SK-N-DZ (cell line): ENCODE measurements at regions not wholly inside any gene's neighbourhood (a gene's known extent, or its start where the extent isn't known, plus 50 kb on each side); places are given as distances from the start of the nearest gene placed in this dataset.
A peak's percentile ranks its signal among the peaks of the same experiment; 100 is the strongest.

Experiments
- DNase-seq: peaks from one replicate; pipeline ENCODE4 v3.0.0-alpha.2; 2015; ENCODE audit warnings: low spot score

DNA sequence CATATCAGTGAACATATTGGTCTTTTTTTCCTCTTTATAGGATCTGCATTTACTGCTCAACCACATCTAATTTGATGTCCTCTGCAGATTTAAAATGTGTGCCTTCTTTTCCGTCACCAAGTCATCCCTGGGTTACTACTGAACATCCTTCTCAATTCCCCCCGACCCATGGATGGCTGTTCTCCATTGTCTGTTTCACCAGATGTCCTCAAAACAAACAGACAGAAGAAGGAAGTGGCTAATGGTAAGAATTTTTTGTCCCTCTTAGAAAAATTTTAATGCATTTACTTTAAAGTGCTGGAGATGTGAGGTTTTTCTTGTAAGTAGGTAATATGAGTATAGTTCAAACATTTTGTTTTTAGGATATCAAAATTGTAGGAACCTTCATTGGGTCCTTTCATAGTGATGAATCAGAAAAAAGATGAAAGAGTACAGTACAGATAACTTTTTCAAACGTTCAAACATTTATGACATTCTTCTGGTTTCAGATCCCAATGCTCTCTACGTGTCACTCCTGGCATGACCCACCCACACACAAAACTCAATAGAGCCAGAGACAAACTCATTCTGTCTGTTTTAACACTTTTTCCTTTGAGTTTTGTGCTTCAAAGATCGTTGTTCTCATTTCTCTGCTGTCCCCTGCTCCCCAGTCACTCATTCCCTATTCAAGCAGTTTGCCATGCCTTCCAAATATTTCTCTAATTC is 276.4 kb downstream of the PRL start:
- no peak for DNase-seq

GRCh38 chr6:22021966-22022365 is 274.9 kb downstream of the PRL start:
- no peak for DNase-seq

DNA sequence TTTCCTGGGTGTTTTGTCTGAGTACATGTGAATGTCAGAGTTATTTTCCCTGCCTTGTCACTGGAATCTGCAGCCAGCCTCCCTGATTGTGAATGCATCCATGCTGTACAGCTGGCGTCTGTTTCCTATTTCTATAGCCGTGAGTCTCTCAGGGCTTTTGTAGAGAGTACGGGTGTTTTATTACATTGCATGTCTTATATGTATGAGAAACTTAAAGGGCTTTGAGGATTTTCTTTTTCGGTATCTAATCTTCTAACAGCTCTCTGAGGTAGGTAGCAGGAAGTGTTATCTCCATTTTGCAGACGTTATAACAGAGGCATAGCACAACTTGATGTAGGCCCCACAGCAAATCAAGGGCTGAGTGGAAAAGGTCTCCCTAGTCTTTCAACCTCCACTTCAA is 272.9 kb downstream of the PRL start:
- no peak for DNase-seq

DNA sequence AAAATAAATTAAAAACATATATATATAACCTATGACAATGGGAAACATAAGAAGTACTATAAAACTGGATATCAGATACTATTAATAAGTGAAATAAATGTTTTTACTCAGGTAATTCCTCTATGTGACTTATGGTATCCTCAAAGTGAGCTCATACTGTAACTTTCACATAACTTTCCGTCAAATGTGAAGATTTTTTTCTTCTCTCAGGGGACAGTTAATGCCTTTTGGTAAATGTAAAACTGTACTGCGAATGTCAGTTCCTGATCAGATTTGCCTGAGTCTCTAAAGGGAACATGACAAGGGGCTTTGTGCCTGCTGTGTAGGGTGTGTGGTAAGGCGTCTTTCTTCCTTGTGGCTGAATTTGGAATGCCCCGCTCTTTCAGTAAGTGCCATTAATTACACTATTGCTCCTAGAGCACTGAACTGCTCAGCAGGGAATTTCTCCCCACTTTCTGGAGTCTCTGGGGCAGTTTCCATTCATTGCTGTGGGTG is 271.8 kb downstream of the PRL start:
- no peak for DNase-seq

GRCh38 chr6:22025468-22026163 is 271.2 kb downstream of the PRL start:
- DNase-seq, result peak; percentile 71

DNA sequence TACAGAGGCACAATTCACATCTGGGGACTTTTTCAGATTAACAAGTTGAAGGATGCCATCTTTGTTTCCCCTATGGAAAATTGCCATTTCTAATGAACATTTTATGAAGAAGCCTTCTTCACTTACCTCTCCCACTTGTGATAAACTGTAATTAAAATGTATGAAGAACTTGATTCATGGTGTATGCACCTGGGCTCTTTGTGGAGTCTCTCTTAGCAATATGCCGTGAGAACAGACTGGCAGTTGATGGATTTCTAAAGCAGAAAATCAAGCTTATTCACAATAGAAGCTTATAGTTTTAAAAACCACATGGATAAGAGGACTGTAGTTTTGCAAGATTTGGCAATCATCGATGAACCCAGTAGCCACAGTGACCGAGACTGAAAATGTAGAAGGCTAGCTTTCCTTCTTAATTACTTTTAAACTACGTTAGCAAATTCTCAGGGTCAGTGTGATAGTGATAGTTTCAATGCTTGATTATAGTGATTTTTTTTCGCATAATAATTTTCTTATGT is 270.6 kb downstream of the PRL start:
- DNase-seq, result no peak

DNA sequence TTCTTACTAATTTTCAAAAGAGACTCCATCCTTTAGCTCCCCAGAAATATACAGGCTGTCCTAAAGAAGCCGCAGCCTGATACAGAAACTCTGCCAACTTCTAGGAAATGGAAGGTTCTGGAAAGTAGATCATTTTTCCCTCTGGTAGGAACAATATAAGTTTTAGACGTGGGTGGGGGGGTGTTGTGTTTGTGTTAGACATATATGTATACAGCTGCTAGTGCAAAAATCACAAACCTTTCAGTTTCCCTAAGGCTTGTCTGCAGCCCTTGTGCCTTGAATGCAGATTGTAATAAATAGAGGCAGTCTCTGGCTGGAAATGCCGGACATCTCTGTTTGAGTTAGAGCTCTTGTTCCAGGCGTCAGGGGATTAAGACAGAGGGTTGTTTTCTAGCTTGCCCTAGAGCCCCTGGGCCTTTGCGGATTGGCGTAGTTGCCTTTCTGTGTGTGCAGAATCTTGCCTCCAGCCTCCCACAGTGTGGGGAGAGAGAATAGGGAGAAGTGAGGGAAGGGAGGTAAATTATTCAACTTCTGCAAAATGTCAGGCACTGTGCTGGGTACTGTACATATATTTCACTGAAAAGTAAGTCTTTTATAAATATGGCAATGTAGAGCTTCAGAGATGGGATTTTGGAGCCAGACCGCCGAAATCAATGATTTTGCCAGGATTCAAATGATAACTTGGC is 269.7 kb downstream of the PRL start:
- no peak for DNase-seq

- no peak for DNase-seq
Observed at GRCh38 chr6:22028403-22029090, 268.3 kb downstream of the PRL start.

DNA sequence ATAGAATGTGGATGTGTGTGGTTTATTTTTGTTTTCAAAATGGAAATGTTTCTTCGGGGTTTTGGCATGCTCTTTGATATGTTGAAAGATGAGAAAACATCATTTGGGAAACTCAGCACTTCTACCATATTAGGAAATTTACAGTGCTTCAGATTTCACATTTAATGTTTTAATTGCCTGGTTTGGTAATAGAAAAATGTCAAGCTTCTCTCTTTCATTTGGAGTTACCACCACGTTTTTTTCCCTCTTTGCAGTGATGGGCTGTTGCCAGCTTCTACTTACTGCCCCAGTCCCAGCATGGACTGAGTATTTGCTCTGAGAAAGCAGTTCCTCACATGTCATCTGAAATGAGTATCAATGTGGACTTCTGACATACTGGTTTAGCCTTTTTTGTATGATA is 267.7 kb downstream of the PRL start:
- DNase-seq, result no peak

DNA sequence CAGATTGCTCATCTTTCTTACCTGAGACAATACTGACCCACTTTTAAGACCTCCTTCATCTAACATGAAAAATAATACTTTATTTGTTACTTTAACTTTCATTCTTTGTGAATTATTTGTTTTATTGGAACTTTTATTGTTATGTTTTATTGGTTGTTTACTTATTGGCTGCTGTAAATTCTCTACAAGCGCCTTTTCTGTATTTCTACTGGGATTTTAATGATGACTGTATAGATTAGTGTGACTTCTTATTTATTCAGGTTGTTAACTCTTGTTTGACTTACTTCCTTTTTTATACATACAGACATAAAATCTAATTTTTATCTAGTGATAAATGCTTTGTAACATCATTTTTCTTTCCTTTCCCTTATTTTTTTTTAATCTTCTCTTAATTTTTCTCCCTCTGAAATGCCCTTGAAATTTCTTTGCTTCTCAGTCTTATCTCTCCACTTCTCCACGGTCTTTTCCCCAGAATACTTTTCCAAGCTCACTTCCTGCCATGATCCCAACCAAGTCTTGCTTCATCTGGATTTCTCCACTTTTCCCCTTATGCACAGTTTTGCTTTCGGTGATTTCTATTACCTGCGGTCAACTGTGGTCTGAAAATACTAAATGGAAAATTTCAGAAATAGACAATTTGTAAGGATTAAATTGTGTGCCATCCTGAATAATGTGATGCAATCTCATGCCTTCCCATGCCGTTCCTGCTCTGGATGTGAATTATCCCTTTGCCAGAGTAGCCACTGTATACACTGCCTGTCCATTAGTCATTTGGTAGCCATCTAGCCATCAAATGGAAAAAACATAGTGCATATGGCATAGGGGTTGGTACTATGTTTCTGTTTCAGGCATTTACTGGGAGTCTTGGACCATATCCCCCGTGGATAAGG is 265.9 kb downstream of the PRL start:
- DNase-seq, result no peak

DNA sequence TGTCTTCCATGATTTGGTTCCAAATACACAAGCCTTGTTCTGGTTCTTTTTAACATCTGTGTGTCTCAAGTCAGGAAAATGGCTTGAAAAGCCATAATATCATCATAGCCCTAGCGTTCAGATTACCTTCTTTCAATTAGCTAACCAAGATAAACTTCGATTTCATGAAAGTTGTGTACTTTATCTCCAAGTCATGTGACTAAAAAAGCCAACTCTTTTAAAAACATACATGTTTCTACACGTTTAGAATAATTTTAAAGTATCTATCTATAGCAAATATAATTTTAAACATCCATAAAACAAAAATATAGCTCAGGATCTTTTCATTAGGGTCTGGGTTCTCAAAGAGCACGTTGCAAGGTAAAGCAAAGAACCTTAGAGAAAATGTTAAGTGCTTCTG is 261.1 kb downstream of the PRL start:
- DNase-seq, result no peak

- peak; percentile 40 for DNase-seq
Observed at GRCh38 chr6:22036275-22036674, 260.6 kb downstream of the PRL start.

GRCh38 chr6:22036699-22037098 is 260.1 kb downstream of the PRL start:
- DNase-seq, result no peak

GRCh38 chr6:22041797-22042480 is 254.9 kb downstream of the PRL start:
- no peak for DNase-seq

DNA sequence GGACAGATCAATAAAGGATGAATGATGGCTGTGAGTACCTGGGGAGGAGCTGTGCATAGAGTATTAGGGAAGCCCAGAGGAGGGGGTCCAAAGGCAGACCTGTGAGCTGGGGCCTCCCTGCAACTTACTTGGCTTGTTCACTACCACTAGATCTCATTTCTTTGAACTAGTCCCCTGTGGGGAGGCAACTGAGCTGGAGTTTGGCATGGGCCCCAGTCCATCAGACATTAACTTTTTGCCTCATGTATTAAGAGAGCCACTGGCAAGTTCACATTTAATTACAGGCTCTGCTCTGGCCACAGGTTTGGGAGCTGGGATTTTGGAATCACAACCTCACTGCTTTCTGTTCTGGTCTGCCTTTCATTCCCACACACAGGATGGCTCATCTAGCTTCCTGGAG is 254.1 kb downstream of the PRL start:
- no peak for DNase-seq

DNA sequence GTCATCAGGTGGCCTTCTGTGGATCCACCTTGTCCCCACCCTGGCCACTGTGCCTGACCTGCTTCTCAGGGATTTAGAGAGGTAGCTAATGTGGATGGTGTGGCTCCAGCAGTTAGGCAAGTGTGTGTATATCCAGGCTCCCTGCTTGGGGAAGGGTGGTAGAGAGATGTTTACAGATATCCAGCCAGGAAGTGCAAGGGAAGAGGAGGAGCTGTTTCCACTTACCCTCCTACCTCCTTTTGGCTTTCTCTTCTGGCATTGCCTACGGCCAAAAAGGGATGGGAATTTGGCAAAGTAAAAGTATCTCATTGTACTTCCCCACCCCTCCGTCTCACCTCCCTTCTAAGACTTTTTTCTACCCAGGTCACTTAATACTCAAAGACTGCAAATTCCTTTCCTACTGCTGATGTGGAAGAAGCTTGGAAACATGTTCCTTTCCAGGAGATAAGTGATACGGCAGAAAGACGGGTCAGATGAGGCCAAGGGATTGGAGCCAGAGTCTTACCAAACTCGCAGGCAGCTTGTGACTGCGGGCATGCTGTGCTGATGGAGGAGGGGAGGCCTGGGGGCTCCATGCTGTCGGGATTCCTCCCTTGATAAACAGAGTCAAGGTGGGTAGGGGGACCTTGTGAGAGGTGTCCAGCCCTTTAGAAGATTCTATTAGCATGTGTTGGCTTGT is 253.4 kb downstream of the PRL start:
- DNase-seq, result no peak

DNA sequence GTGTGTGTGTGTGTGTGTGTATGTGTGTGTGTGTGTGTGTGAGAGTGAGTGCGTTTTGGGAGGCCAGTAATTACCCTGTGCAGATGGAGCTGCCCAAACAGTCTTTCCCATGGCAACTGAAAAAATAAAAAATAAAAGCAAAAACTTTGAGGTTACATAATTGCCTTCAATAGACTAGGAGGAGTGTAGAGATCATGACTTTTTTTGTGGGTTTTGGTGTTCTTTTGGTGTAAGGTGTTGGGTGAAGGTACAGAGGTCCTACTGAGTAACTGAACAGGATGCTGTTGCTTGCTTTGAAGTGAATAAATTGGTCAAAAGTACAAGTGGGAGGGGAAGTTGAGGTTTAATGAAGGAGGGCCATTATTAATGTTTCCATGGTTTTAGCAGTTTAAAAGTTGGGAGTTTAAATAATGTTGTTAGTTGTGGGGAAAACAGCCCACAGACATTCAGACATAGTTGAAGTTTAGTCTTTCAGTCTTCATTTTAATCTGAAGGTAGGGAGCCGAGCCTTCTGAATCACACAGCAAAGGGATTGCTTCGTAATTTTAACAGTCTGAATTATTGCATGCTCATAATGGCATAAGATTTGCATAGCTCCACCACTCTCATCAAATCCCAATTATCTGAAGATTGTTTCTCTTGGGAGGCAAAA is 251.4 kb downstream of the PRL start:
- no peak for DNase-seq

GRCh38 chr6:22049002-22049401 is 247.8 kb downstream of the PRL start:
- DNase-seq, result no peak

DNA sequence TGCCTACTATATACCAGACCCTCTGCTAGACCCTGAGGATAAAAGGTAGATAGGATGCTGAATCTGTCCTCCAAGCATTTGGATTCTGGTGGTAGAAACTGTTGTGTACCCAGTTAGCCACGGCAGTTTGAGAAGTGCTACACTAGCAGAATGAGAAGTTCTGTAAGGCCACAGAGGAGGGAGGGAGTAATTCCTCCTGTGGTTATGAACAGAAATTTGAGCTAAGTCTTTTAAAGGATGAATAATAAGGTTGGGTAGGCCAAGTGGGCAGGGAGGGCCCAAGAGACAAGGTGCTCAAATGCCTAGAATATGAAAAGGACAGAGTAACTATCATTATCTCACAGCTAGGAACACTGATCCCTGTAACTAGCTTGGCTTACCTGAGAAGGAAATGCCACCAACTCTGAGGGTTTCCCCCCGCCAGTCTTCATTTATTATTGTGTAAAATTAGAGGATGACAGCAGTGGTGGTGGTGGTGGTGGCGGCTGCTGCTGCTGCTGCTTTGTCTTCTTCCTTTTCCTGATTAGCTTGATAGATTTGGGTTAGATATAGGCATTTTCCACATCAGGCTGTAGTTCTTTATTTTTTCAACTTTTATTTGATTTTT is 243.3 kb downstream of the PRL start:
- DNase-seq, result no peak
